GM21786 (cell line): ENCODE measurements at regions not wholly inside any gene's neighbourhood (a gene's known extent, or its start where the extent isn't known, plus 50 kb on each side); places are given as distances from the start of the nearest gene placed in this dataset.

Experiments used
- ATAC-seq: cut with Tn5 transposase; IDR thresholded peaks from one replicate; pipeline ENCODE4 v1.9.1; 2021; ENCODE audit not compliant: unreplicated experiment

- no peak for ATAC-seq
These were observed 357.8 kb upstream of the RGMB start for GRCh38 chr5:98415663-98416062.

GRCh38 chr5:98416541-98416940, 356.9 kb upstream of the RGMB start:
- ATAC-seq: no peak

GRCh38 chr5:98419825-98420224, 353.6 kb upstream of the RGMB start:
- no peak for ATAC-seq

GRCh38 chr5:98424681-98425450, 348.6 kb upstream of the RGMB start:
- no peak for ATAC-seq

- ATAC-seq: no peak
These were observed 347.8 kb upstream of the RGMB start for GRCh38 chr5:98425640-98426039.

GRCh38 chr5:98428806-98429205, 344.7 kb upstream of the RGMB start:
- no peak for ATAC-seq

- ATAC-seq: no peak
These were observed 341.1 kb upstream of the RGMB start for GRCh38 chr5:98432378-98432777.

GRCh38 chr5:98433022-98433421, 340.4 kb upstream of the RGMB start:
- no peak for ATAC-seq

- no peak for ATAC-seq
These were observed 339.8 kb upstream of the RGMB start for GRCh38 chr5:98433673-98434072.

GRCh38 chr5:98436667-98437066, 336.8 kb upstream of the RGMB start:
- ATAC-seq: no peak

GRCh38 chr5:98442448-98442847, 331.0 kb upstream of the RGMB start:
- ATAC-seq: no peak

GRCh38 chr5:98443881-98444280, 329.6 kb upstream of the RGMB start:
- ATAC-seq: no peak

GRCh38 chr5:98453296-98453695, 320.2 kb upstream of the RGMB start:
- ATAC-seq: no peak

GRCh38 chr5:98454407-98454806, 319.1 kb upstream of the RGMB start:
- no peak for ATAC-seq

- no peak for ATAC-seq
These were observed 318.6 kb upstream of the RGMB start for GRCh38 chr5:98454904-98455303.

- ATAC-seq: no peak
These were observed 317.8 kb upstream of the RGMB start for GRCh38 chr5:98455665-98456064.

- ATAC-seq: no peak
These were observed 315.5 kb upstream of the RGMB start for GRCh38 chr5:98458004-98458403.

GRCh38 chr5:98458726-98459125, 314.7 kb upstream of the RGMB start:
- no peak for ATAC-seq

GRCh38 chr5:98460536-98460935, 312.9 kb upstream of the RGMB start:
- ATAC-seq: no peak

- no peak for ATAC-seq
These were observed 312.0 kb upstream of the RGMB start for GRCh38 chr5:98461485-98461884.

- no peak for ATAC-seq
These were observed 310.2 kb upstream of the RGMB start for GRCh38 chr5:98463222-98463621.

GRCh38 chr5:98463676-98464075, 309.8 kb upstream of the RGMB start:
- ATAC-seq: no peak

GRCh38 chr5:98464737-98465330, 308.6 kb upstream of the RGMB start:
- peak; percentile 71 for ATAC-seq
